Choroid plexus epithelial cell (primary cell): ENCODE measurements at regions not wholly inside any gene's neighbourhood (a gene's known extent, or its start where the extent isn't known, plus 50 kb on each side); places are given as distances from the start of the nearest gene placed in this dataset.

ENCODE experiments used
- DNase-seq: peaks from one replicate; pipeline ENCODE4 v3.0.0-alpha.2; 2010; ENCODE audit warnings: low read depth
- H3K4me3 ChIP-seq: 2 replicates; pipeline ENCODE4 v1.5.1; 2011; ENCODE audit warnings: low read depth, mild to moderate bottlenecking, control low read depth, low read length, moderate library complexity
- CTCF ChIP-seq: conservative IDR thresholded peaks from 2 replicates; pipeline ENCODE4 v1.5.1; 2011; ENCODE audit warnings: low read depth, mild to moderate bottlenecking, control low read depth, inconsistent platforms, low read length, moderate library complexity

- no peak for DNase-seq
- TF ChIP-seq CTCF: no peak
- H3K4me3 ChIP-seq: no peak overlapping the region
These were observed 190.2 kb downstream of the SOX9 start for GRCh38 chr17:72311004-72311403.

- no peak for DNase-seq
- TF ChIP-seq CTCF: no peak
- no peak overlapping the region for H3K4me3 ChIP-seq
These were observed 194.5 kb downstream of the SOX9 start for GRCh38 chr17:72315122-72315913.

- H3K4me3 ChIP-seq: no peak overlapping the region
- DNase-seq: no peak
- TF ChIP-seq CTCF: no peak
These were observed 197.3 kb downstream of the SOX9 start for GRCh38 chr17:72318131-72318530.

- TF ChIP-seq CTCF: no peak
- DNase-seq: no peak
These were observed 201.1 kb downstream of the SOX9 start for GRCh38 chr17:72321896-72322295.

GRCh38 chr17:72332367-72332766 lies 211.5 kb downstream of the SOX9 start:
- DNase-seq: no peak
- no peak for TF ChIP-seq CTCF

More at GRCh38 chr17:72321896-72322295, 201.1 kb downstream of the SOX9 start:
- no peak overlapping the region for H3K4me3 ChIP-seq

GRCh38 chr17:72333570-72333969 lies 212.8 kb downstream of the SOX9 start:
- no peak for TF ChIP-seq CTCF
- no peak for DNase-seq
- no peak overlapping the region for H3K4me3 ChIP-seq

More at GRCh38 chr17:72332367-72332766, 211.5 kb downstream of the SOX9 start:
- no peak overlapping the region for H3K4me3 ChIP-seq

GRCh38 chr17:72334205-72334604 lies 213.4 kb downstream of the SOX9 start:
- no peak overlapping the region for H3K4me3 ChIP-seq
- peak; percentile 40 for TF ChIP-seq CTCF
- DNase-seq: peak; percentile 65
